Stimulated activated CD8-positive, alpha-beta memory T cell treated with anti-CD3 and anti-CD28 coated beads, Interleukin-2, amount 100 ng/mL, for 48 hours (primary cell): ENCODE measurements at regions not wholly inside any gene's neighbourhood (a gene's known extent, or its start where the extent isn't known, plus 50 kb on each side); places are given as distances from the start of the nearest gene placed in this dataset.
"Not testable (repeated sequence)": the region's sequence is repeated elsewhere in the genome, so short reads cannot be mapped to it uniquely, and the experiment has no call there.

Source experiments
- DNase-seq, 2 donors: peaks; one replicate each; pipeline ENCODE4 v3.0.0-alpha.2; 2020; ENCODE audit warnings: low read depth in 2 of 2

DNA sequence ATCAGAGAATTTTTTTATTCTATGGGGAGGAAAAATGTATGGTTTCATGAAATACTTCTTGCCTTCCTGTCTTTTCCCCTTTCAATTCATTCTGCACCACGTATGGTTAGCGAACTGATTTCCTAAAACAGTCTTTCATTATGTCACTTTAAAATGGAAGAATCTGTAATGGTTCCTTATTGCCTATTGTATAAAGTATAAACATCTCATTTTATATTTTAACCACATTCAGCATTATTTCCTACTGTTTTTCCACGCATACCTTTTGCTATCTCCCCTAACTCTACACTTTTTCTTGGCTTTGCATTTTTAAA lies 232.3 kb upstream of the B3GALT2 start:
- no peak for DNase-seq

DNA sequence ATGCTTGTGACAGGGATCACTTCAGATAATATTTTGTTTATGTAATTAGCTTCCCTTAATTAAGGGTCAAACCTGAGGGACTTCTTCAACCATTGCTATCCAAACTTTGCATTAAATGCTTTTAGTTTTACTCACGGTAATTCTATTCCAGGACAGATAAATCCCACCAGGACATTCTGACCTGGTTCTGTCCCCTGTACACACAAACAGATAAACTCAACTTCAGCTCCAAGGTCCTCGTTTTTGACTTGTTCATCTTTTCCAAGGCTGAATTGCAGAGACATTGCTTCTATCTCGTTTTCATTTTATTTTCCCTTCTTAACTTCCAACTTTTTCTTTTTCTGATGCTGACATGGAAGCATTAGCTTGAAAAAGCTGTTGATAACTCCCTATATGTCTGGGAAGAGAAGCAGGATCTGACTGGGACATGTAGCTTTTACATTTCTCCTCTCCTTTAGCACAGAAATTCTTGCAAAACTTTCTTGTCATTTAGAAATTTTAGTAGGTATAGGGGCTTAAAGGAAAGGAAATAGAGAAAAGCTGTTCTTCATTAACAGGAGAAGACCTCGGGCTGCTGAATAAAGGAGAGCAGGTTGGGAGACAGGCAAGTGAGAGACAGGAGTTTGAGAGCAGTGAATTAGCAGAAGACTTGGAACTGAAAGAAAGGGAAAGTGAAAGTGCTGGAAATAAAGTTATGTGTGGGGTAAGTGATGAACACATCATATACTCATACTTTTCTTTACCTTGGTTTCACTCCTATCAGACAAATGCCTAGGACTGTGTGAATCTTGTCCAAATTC lies 231.7 kb upstream of the B3GALT2 start:
- DNase-seq, result no peak

DNA sequence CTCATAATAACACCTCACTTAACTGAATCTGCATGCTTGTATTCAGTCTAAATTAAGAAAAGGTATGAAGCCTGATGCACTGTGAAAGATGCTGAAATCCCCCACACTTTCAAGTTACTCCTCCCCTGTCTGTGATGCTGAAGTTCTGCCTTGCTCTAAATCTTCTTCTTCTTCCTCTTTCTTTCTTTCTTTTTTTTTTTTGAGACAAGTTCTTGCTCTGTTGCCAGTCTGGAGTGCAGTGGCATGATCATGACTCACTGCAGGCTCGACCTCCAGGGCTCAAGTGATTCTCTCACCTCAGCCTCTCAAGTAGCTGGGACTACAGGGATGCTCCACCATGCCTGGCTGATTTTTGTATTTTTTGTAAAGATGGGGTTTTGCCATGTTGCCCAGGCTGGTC lies 231.0 kb upstream of the B3GALT2 start:
- DNase-seq, result no peak

DNA sequence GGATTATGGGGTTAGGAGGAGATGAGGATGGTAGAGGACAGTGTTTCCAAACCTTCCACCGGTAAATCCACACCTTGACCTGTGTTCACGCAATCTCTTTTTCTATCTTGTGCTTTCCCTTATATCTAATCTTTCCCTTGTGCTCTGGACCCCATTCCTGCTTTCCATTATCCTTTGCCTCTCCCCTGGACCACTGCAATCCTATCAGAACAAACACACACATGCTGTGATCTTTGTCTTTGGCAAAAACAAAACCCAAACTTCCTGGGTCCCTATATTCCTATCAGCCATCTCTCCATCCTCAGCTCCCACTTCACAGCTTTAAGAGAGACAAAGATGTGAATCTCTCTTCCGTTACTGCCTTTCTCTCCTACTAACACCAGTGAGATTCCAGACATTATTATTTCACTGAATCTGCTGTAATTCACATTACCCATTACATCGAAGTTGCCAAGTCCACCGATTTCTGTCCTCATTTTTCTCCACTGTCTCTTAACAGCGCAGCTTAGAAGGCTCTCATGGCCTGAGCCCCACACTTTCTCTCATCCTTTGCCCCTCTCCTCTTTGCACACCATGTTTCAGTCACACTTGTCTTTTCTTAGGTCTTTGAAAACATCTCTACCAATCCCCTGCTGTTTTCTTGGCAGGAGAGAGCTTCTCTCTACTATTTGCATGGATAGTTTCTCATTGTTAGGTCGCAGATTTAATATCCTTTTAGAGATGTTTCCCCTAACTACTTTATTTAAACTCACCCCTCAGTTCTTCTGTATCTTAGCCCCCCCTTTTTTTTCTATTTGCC lies 230.0 kb upstream of the B3GALT2 start:
- no peak for DNase-seq

DNA sequence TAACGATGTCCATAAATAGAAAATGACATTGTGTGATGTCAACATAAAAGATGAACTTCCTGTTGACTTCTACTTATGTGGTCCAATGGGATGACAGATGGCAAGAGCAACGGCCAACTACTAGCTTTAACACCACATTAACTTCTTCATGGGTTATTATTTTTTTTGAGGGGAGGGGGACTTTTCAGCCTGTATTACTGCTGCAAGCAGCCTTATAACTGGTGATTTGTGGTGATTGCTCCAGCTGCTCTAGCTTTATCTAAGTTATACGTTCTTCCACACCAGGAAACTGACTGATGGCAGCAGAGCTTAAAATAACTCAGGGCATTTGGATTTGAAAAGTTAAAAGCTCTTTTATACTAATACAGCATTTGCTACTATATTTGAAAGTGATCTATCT lies 228.8 kb upstream of the B3GALT2 start:
- DNase-seq, result no peak

DNA sequence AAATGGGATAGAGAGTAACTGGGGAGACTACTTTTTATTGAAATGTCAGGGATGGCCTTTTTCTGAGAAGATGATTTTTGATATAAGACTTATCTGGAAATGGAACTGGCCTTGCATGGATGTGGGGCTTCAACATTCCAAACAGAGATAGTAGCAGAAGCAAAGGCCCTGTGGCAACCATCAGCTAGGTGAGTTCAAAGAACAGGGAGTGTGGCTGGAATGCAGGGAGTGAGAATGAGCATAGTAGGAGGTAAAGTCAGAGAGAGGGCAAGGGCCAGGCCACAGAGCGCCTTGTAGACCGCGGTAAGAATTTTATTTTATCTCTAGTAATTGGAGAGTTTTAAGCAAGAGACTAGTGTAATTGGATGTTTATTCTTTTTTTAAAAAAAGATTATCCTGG lies 227.0 kb upstream of the B3GALT2 start:
- DNase-seq, result no peak

DNA sequence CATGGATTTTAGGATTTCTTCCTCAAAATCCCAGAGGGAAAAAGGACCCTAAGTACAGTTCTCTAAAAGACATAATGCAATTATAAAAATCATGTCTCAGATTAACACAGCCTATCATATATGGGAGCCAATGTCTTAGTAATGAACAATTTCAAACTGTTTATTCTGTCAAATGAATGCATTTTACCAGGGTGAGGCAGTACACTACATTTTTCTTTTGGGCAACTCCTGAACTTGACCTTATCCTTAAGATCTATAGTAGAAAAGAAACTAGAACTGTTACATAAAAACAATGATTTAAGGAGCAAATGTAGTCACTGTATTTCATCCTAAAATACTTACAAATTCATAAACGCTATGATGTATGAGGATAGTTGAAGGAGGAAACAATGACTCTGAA lies 226.3 kb upstream of the B3GALT2 start:
- DNase-seq, result no peak

DNA sequence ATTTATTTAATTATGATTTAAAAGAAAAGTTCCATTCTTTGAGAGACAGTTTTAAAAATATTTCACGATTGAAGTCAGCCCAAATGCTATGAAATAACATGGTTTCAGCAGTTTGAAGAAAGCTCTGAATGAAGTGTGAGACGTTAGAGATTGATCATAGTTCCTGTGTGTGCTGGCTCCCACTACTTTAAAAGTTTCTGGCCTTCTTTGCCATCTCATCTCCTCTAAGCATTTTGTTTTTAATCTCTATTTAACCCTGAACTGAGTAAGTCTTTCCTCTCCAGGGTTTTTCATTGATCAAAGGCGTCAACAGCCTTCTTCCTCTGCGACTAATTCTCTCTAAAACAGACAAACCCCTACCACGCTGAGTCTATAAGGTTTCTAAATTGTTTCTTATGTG lies 225.3 kb upstream of the B3GALT2 start:
- DNase-seq, result no peak

DNA sequence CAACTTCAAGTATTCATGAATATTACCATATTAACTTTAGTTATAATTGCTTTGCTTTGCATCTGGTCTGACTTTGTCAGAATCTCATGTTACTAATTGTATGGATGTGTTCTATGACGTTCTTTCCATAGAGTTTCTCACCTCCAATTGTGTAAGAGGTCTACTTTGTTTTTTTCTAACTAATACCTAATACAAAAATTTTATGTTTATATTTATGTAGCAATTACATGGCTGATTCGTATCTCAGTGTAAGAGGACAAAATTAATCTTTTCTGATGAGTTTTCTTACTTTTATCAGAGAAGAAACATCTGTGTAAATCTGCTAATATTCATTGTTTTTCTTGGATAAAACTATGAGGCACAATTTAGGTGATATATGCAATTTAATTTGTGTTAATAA lies 224.8 kb upstream of the B3GALT2 start:
- no peak for DNase-seq

DNA sequence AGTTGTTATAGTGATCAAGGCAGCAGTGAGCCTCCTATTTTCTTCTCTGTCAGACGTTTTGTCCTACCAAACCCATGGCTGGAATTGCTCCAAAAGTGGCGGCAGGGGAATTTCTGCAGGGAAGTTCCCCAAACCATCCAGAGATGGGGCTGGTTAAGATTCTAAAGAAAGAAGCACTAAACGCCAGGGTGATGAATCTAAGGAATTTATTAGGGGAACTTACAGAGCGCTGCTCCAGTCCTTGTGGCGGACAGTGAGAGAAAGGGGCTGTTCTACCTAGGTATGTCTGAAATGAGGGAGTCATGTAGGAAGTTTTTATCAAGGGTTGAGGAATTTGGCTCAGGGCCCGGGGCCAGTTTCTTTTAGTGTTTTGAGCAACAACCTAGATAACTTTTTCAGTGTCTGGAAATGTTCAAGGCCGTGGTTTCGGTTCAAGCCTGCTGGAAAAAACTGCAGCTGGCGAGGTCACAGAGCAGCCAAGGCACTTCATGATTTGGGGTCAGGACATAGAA lies 222.4 kb upstream of the B3GALT2 start:
- no peak for DNase-seq

DNA sequence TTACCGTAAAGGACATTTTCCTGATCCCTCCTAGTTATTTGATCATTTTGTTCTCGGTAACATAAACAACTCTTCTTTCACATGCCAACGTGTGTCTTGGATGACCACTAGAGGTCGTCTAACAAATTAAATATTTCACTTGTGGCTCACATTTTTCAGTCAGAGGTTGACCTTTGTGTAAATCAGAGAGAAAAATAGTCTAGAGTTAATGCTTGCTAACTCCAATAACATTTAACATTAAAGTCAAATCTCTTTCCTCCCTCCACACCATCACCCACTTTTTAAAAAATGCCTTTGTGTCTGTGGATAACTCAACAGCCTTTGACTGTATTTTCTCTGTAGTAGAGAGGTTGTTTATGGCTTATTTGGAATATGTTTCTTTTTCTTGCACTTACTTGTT lies 220.5 kb upstream of the B3GALT2 start:
- no peak for DNase-seq

DNA sequence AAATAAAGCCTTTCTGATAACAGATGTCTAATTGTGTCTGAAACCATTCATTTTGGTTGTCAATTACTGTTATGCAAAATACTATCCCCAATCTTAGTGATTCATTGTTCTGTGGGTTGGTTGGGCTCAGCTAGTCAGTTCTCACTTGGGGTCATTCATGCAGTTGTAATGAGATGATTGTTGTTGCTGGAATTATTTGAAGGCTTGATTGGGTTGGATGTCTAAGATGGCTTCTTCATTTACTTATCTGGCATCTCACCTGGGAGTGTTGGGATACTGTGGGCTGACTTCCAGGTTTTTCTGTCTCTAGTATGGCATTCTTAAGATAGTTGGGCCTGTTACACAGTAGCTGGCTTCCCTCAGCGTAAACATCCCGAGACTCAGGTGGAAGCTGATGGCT lies 217.8 kb upstream of the B3GALT2 start:
- DNase-seq, result no peak

DNA sequence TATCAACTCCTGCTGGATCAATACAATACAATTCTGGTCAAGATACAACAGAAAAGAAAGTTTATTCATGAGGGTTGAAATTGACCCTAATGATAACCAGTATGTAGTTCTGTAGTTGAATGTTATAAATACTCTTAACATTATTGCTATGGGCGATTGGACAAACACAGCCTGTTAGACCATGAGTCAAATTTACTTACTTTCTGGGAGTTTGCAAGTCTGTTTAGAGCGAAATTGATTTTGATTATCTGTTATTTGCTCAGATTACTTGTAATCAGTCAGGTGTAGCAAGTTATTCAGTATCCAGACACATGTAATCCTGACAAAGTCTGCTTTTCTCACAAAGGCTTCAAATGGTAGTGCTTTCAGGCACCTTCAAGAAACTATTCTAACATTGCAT lies 216.6 kb upstream of the B3GALT2 start:
- no peak for DNase-seq

DNA sequence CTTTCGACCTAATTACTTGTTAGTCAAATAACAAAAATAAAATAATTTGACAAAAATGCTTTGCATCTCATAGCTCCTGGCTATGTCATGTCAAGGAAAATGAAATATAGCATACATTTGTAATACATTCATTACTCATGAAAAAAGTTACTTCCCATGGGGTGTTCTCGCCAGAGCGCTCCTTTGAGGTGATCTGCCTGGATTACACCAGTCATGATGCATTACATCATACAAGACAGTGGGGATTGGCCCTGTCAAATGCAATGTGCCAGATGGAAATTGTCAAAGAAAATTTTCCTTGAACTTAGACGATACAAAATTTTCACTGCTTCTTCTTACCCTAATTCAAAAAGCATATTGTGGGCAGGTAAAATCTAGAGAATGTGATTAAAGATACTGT lies 215.6 kb upstream of the B3GALT2 start:
- DNase-seq, result no peak

DNA sequence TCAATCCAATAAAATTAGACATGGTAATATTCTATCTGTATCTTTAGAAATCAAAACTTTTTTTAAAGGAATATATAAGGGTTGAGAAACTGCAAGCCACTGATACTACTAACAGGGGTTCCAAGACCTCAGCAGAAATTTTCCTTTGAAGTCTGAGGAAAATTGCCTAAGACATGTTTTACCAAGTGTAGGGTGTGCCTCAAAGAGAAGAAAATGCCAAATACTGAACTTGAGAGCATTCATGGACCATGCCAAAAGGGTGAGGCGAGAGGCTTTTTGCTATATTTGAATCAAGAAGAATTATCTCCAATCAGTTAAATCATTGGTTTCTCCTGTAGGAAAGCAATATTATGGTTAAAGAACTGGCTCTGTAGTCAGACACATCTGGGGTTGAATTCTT lies 207.9 kb upstream of the B3GALT2 start:
- DNase-seq, result no peak

DNA sequence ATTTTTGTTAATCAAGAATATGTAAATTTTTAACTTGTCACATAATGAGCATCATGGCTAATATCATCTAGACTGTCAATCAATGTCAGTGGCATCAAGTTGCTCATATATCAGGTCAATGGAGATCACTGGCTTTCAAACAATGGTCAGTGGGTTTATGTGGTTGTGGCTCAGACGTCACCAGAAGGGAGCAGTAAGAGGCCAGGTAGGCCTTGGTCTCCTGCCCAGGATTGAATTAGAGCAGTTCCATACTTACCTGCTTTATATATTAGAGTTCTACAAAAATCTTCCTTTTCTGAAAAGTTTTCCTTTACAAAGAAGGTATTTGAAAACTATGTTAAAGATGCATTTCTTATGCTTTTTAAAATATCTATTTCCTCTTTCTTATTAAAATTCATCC lies 206.3 kb upstream of the B3GALT2 start:
- no peak for DNase-seq

DNA sequence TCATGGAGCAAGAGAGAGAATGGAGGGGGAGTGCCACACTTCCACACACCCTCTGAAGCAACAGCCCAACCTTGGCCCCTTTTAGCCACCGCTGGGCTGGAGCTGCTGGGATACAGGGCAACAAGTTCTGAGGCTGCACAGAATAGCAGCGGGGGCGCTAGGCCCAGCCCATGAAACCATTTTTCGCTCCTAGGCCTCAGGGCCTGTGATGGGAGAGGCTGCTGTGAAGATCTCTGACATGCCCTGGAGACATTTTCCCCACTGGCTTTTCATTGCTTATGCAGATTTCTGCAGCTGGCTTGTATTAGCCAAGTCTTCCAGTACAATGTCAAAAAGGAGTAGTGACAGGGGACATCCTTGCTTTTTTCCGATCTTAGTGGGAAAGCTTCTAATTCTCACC lies 202.3 kb upstream of the B3GALT2 start:
- no peak for DNase-seq

DNA sequence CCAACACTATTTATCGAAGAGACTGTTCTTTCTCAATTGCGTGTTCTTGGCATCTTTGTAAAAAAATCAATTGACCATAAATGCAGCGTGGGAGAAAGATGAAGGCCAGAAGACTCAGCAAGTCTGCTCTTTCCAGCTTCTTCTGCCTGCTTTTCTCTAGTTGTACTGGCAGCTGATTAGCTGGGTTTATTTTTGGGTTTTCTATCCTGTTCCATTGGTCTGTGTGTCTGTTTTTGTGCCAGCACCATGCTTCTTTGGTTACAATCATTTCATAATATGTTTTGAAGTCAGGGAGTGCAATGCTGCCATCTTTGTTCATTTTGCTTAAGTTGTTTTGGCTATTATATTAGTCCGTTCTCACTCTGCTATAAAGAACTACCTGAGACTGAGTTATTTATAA lies 201.8 kb upstream of the B3GALT2 start:
- DNase-seq, result no peak

DNA sequence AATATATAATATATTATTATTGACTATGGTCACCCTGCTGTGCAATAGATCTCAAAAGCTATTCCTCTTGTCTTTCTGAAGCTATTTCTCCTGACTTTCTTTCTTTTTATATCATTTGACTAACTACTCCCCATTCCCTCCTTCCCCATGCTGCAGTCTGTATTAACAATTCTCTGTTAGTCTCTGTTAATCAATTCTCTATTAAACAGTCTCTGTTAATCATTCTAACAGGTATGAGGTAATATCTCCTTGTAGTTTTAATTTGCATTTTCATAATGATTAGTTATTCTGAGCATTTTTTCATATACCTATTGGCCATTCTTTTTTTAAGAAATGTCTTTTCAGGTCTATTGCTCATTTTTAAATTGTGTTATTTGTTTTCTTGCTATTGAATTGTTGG lies 201.0 kb upstream of the B3GALT2 start:
- no peak for DNase-seq

DNA sequence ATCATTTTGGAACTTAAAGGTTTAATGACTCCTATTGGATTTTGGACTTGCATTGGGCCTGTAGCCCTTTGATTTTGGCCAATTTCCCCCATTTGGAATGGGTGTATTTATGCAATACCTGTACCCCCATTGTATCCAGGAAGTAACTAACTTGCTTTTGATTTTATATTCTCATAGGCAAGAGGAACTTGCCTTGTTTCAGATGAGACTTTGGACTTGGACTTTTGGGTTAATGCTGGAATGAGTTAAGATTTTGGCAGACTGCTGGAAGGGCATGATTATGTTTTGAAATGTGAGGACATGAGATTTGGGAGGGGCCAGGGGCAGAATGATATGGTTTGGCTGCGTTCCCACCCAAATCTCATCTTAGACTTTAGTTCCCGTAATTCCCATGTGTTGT lies 192.0 kb upstream of the B3GALT2 start:
- DNase-seq, result not testable (repeated sequence)

DNA sequence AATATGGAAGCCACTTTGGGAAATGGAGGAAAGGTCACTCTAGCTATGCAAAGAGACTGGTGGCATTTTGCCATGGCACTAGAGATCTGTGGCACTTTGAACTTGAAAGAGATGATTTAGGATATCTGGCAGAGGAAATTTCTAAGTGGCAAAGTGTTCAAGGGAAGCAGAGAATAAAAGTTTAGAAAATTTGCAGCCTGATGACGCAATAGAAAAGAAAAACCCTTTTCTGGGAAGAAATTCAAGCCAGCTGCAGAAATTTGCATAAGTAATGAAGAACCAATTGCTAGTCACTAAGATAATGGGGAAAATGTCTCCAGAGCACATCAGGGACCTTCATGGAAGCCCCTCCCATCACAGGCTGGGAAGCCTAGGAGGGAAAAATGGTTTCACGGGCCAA lies 191.1 kb upstream of the B3GALT2 start:
- DNase-seq, result no peak

DNA sequence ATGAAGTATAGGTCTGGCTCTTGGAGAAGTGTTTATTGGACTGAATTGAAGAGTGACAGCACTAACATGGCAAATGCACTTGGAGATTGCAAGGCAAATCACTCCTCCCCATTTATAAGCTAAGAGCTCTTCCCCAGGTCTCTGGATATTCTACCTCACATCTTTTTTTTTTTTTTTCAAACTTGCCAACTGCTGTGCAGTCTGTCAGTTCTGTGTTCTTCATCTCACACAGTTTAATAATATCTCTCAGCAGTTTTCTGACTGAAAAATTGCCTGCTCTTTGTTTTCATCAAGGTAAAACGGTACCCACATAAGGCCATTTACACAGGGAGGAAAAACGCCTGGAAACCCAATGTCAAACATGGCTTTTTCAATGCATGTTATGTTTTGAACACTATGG lies 186.1 kb upstream of the B3GALT2 start:
- DNase-seq, result no peak

DNA sequence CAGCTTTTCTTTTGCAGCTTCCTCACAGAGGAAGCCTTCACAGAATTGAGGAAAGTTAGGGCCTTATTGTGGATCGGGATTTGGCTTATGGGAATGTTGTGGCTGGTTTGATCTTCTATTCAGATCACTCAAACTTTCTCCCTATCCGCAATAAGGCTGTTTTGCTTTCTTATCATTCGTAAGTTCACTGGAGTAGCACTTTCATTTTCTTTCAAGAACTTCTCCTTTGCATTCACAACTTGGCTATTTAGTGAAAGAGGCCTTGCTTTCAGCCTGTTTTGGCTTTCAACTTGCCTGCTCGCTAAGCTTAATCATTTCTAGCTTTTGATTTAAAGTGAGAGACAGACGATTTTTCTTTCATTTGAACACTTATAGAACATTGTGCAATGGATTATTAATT lies 181.9 kb upstream of the B3GALT2 start:
- no peak for DNase-seq
